ENCODE measurements at regions not wholly inside any gene's neighbourhood (a gene's known extent, or its start where the extent isn't known, plus 50 kb on each side); places are given as distances from the start of the nearest gene placed in this dataset.

GRCh38 chr10:130571674-130572073 lies 435.5 kb downstream of the GLRX3 start:
- Histone ChIP-seq H3K9me3 (ENCODE audit: control insufficient read depth, insufficient read depth, low read depth, low read length) (no peaks in the 10 kb centered on the region), H3K4me1 (ENCODE audit: control insufficient read depth, insufficient read depth, low read length) (no peaks in the 10 kb centered on the region), H3K36me3 (ENCODE audit: control insufficient read depth, insufficient read depth, low read length) (no peaks in the 10 kb centered on the region), H3K27ac (ENCODE audit: low read length) (no peak overlapping the region), H3K4me3 (ENCODE audit: low read depth in 2 of 2, low read length in 2 of 2) (no peak overlapping the region), H3K27me3 (ENCODE audit: control insufficient read depth, insufficient read depth, low read length) (peaks cover 11% of the 10 kb centered on the region)
- intact Hi-C loops (cut with micrococcal nuclease; ENCODE audit: unreplicated experiment): no loop called here
- CTCF ChIA-PET: no interaction called here
- POLR2A ChIA-PET: no interaction called here
- no peak for TF ChIP-seq TCF7L2 (IDR thresholded peaks at IDR 0.05; ENCODE audit: low read depth, low read length)
- TF ChIP-seq, protein P1, sequence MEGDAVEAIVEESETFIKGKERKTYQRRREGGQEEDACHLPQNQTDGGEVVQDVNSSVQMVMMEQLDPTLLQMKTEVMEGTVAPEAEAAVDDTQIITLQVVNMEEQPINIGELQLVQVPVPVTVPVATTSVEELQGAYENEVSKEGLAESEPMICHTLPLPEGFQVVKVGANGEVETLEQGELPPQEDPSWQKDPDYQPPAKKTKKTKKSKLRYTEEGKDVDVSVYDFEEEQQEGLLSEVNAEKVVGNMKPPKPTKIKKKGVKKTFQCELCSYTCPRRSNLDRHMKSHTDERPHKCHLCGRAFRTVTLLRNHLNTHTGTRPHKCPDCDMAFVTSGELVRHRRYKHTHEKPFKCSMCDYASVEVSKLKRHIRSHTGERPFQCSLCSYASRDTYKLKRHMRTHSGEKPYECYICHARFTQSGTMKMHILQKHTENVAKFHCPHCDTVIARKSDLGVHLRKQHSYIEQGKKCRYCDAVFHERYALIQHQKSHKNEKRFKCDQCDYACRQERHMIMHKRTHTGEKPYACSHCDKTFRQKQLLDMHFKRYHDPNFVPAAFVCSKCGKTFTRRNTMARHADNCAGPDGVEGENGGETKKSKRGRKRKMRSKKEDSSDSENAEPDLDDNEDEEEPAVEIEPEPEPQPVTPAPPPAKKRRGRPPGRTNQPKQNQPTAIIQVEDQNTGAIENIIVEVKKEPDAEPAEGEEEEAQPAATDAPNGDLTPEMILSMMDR (IDR thresholded peaks at IDR 0.05): no peak
- TF ChIP-seq POLR2AphosphoS5 (IDR thresholded peaks at IDR 0.05; ENCODE audit: low read depth, low read length): no peak
- TF ChIP-seq, protein P2, sequence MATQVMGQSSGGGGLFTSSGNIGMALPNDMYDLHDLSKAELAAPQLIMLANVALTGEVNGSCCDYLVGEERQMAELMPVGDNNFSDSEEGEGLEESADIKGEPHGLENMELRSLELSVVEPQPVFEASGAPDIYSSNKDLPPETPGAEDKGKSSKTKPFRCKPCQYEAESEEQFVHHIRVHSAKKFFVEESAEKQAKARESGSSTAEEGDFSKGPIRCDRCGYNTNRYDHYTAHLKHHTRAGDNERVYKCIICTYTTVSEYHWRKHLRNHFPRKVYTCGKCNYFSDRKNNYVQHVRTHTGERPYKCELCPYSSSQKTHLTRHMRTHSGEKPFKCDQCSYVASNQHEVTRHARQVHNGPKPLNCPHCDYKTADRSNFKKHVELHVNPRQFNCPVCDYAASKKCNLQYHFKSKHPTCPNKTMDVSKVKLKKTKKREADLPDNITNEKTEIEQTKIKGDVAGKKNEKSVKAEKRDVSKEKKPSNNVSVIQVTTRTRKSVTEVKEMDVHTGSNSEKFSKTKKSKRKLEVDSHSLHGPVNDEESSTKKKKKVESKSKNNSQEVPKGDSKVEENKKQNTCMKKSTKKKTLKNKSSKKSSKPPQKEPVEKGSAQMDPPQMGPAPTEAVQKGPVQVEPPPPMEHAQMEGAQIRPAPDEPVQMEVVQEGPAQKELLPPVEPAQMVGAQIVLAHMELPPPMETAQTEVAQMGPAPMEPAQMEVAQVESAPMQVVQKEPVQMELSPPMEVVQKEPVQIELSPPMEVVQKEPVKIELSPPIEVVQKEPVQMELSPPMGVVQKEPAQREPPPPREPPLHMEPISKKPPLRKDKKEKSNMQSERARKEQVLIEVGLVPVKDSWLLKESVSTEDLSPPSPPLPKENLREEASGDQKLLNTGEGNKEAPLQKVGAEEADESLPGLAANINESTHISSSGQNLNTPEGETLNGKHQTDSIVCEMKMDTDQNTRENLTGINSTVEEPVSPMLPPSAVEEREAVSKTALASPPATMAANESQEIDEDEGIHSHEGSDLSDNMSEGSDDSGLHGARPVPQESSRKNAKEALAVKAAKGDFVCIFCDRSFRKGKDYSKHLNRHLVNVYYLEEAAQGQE (IDR thresholded peaks at IDR 0.05; ENCODE audit: insufficient read depth in 1 of 2, low read depth in 2 of 2, low read length in 1 of 2): no peak
- TF ChIP-seq SIN3A (IDR thresholded peaks at IDR 0.05; ENCODE audit: borderline replicate concordance, insufficient read depth, low read depth, low read length): no peak
- ATAC-seq (no peak), DNase-seq (ENCODE audit: low read depth, low spot score) (no peak)
- in situ Hi-C loops (cut with HindIII; ENCODE audit: low pct_unique_long_range_greater_than_20kb, low sequenced_read_pairs): no loop called here
- no TSS peak for BruUV-seq (replicated peaks)

DNA sequence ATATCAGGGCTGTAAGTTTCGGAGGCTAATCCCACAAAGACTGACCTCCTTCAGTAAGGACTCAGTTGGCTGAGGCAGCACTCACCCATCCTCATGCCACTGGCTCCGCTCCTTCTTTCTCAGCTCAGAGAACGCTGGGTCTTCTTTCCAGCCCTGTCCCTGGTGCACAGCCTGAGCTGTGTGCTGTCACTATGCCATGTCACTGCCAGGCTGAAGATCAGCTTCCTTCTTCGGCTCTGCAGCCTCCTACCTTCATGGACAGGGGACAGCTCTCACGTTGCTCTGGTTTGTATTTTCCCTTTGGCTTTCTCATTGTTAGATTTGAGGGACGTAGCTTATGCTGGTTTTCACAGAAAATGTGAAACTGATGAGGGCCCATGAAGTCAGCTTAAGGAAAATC lies 437.3 kb downstream of the GLRX3 start:
- H3K36me3 ChIP-seq (ENCODE audit: control insufficient read depth, insufficient read depth, low read length): no peaks in the 10 kb centered on the region
- TF ChIP-seq TCF7L2 (IDR thresholded peaks at IDR 0.05; ENCODE audit: low read depth, low read length) (no peak), POLR2AphosphoS5 (IDR thresholded peaks at IDR 0.05; ENCODE audit: low read depth, low read length) (no peak), SIN3A (IDR thresholded peaks at IDR 0.05; ENCODE audit: borderline replicate concordance, insufficient read depth, low read depth, low read length) (no peak)
- TF ChIP-seq, protein P1 (IDR thresholded peaks at IDR 0.05): no peak
- TF ChIP-seq, protein P2 (IDR thresholded peaks at IDR 0.05; ENCODE audit: insufficient read depth in 1 of 2, low read depth in 2 of 2, low read length in 1 of 2): no peak
- DNase-seq (ENCODE audit: low read depth, low spot score) (no peak), ATAC-seq (no peak)
- H3K27ac ChIP-seq (ENCODE audit: low read length): no peak overlapping the region
- no peaks in the 10 kb centered on the region for H3K9me3 ChIP-seq (ENCODE audit: control insufficient read depth, insufficient read depth, low read depth, low read length)
- intact Hi-C loops (cut with micrococcal nuclease; ENCODE audit: unreplicated experiment): no loop called here
- ChIA-PET POLR2A (no interaction called here), CTCF (no interaction called here)
- H3K4me3 ChIP-seq (ENCODE audit: low read depth in 2 of 2, low read length in 2 of 2): no peak overlapping the region
- no TSS peak for BruUV-seq (replicated peaks)
- in situ Hi-C loops (cut with HindIII; ENCODE audit: low pct_unique_long_range_greater_than_20kb, low sequenced_read_pairs): no loop called here
- peaks cover 13% of the 10 kb centered on the region for H3K27me3 ChIP-seq (ENCODE audit: control insufficient read depth, insufficient read depth, low read length)
- no peaks in the 10 kb centered on the region for H3K4me1 ChIP-seq (ENCODE audit: control insufficient read depth, insufficient read depth, low read length)
